ENCODE measurements at regions not wholly inside any gene's neighbourhood (a gene's known extent, or its start where the extent isn't known, plus 50 kb on each side); places are given as distances from the start of the nearest gene placed in this dataset.
"Not testable (repeated sequence)": the region's sequence is repeated elsewhere in the genome, so short reads cannot be mapped to it uniquely, and the experiment has no call there.

GRCh38 chr2:240379089-240379636 lies 56.3 kb upstream of the GPC1 start:
- H3K27me3 ChIP-seq (replicated peaks; ENCODE audit: control insufficient read depth, insufficient read depth, low read length): 0 out of 2 replicates have a peak, but pooled peaks cover 1% of the 10 kb centered on the region
- TF ChIP-seq CTCF (IDR thresholded peaks at IDR 0.05; ENCODE audit: insufficient read depth, low read length, poor library complexity, severe bottlenecking): no peak
- no peak for DNase-seq (ENCODE audit: extremely low read depth, insufficient read length)
- H3K4me3 ChIP-seq (replicated peaks; ENCODE audit: low read depth, low read length): no peak overlapping the region
- H3K36me3 ChIP-seq (ENCODE audit: control insufficient read depth, insufficient read depth, low read length): no peaks in the 10 kb centered on the region

GRCh38 chr2:240383099-240383758 lies 52.2 kb upstream of the GPC1 start:
- TF ChIP-seq CTCF (IDR thresholded peaks at IDR 0.05; ENCODE audit: insufficient read depth, low read length, poor library complexity, severe bottlenecking): no peak
- Histone ChIP-seq H3K27me3 (replicated peaks; ENCODE audit: control insufficient read depth, insufficient read depth, low read length) (peaks cover 1% of the 10 kb centered on the region; the same call in 1 of the 2 replicates), H3K36me3 (ENCODE audit: control insufficient read depth, insufficient read depth, low read length) (no peaks in the 10 kb centered on the region), H3K4me3 (replicated peaks; ENCODE audit: low read depth, low read length) (no peak overlapping the region)
- DNase-seq (ENCODE audit: extremely low read depth, insufficient read length): no peak

GRCh38 chr2:240383871-240384700 lies 51.4 kb upstream of the GPC1 start:
- Histone ChIP-seq H3K27me3 (replicated peaks; ENCODE audit: control insufficient read depth, insufficient read depth, low read length) (peaks cover 1% of the 10 kb centered on the region; the same call in 1 of the 2 replicates), H3K36me3 (ENCODE audit: control insufficient read depth, insufficient read depth, low read length) (no peaks in the 10 kb centered on the region), H3K4me3 (replicated peaks; ENCODE audit: low read depth, low read length) (no peak overlapping the region)
- DNase-seq (ENCODE audit: extremely low read depth, insufficient read length): no peak
- TF ChIP-seq CTCF (IDR thresholded peaks at IDR 0.05; ENCODE audit: insufficient read depth, low read length, poor library complexity, severe bottlenecking): no peak

GRCh38 chr2:240384711-240385450 lies 50.6 kb upstream of the GPC1 start:
- DNase-seq (ENCODE audit: extremely low read depth, insufficient read length): no peak

GRCh38 chr2:240385451-240386161 lies 49.9 kb upstream of the GPC1 start:
- DNase-seq (ENCODE audit: extremely low read depth, insufficient read length); H3K36me3 ChIP-seq (ENCODE audit: control insufficient read depth, insufficient read depth, low read length); H3K4me3 ChIP-seq (replicated peaks; ENCODE audit: low read depth, low read length); H3K27me3 ChIP-seq (replicated peaks; ENCODE audit: control insufficient read depth, insufficient read depth, low read length): not testable (repeated sequence)

More at GRCh38 chr2:240384711-240385450, 50.6 kb upstream of the GPC1 start:
- Histone ChIP-seq H3K27me3 (replicated peaks; ENCODE audit: control insufficient read depth, insufficient read depth, low read length) (no peaks in the 10 kb centered on the region; the same call in 1 of the 2 replicates), H3K4me3 (replicated peaks; ENCODE audit: low read depth, low read length) (no peak overlapping the region), H3K36me3 (ENCODE audit: control insufficient read depth, insufficient read depth, low read length) (no peaks in the 10 kb centered on the region)
- TF ChIP-seq CTCF (IDR thresholded peaks at IDR 0.05; ENCODE audit: insufficient read depth, low read length, poor library complexity, severe bottlenecking): no peak

Data from GM06990 (cell line).